Astrocyte (in vitro differentiated cells and primary cell): ENCODE measurements at regions not wholly inside any gene's neighbourhood (a gene's known extent, or its start where the extent isn't known, plus 50 kb on each side); places are given as distances from the start of the nearest gene placed in this dataset.

Experiments used
- DNase-seq: peaks from one replicate; pipeline ENCODE4 v3.0.0-alpha.2; 2010; ENCODE audit warnings: low read depth
- FAIRE-seq: peaks from 2 replicates; lab custom pipeline; 2011; peaks lifted over from hg19 to GRCh38; lab: Jason Lieb, UNC
- H2AFZ ChIP-seq: 2 replicates; pipeline ENCODE4 v1.6.0; 2012; ENCODE audit warnings: low read depth, low read length, inconsistent platforms
- H3K27ac ChIP-seq: 2 replicates; pipeline ENCODE4 v1.5.1; 2011; ENCODE audit warnings: low read depth, low read length, inconsistent platforms
- H3K27me3 ChIP-seq: 2 replicates; pipeline ENCODE4 v1.6.0; 2011; ENCODE audit warnings: low read length, inconsistent platforms; ENCODE audit not compliant: insufficient read depth
- H3K36me3 ChIP-seq: 2 replicates; pipeline ENCODE4 v1.5.1; 2011; ENCODE audit warnings: low read length, inconsistent platforms; ENCODE audit not compliant: insufficient read depth
- H3K4me1 ChIP-seq: 2 replicates; pipeline ENCODE4 v1.5.1; 2011; ENCODE audit warnings: low read length, inconsistent platforms; ENCODE audit not compliant: insufficient read depth
- H3K4me2 ChIP-seq: 2 replicates; pipeline ENCODE4 v1.6.0; 2012; ENCODE audit warnings: low read length, inconsistent platforms
- H3K4me3 ChIP-seq: 2 replicates; pipeline ENCODE4 v1.5.1; 2011; ENCODE audit warnings: low read depth, mild to moderate bottlenecking, low read length, inconsistent platforms; ENCODE audit not compliant: insufficient read depth
- H3K79me2 ChIP-seq: 2 replicates; pipeline ENCODE4 v1.6.0; 2012; ENCODE audit warnings: mild to moderate bottlenecking, low read length, inconsistent platforms; ENCODE audit not compliant: insufficient read depth
- H3K9ac ChIP-seq: 2 replicates; pipeline ENCODE4 v1.6.0; 2012; ENCODE audit warnings: mild to moderate bottlenecking, low read length, inconsistent platforms
- H3K9me3 ChIP-seq: 2 replicates; pipeline ENCODE4 v1.5.1; 2012; ENCODE audit warnings: low read depth, mild to moderate bottlenecking, low read length, inconsistent platforms; ENCODE audit not compliant: insufficient read depth
- H4K20me1 ChIP-seq: 2 replicates; pipeline ENCODE4 v1.6.0; 2012; ENCODE audit warnings: low read length, inconsistent platforms; ENCODE audit not compliant: insufficient read depth
- H3K27ac Mint-ChIP-seq: one replicate; pipeline ENCODE4 v1.8.0; 2021; ENCODE audit warnings: mild to moderate bottlenecking, mixed read lengths; ENCODE audit not compliant: unreplicated experiment
- H3K27me3 Mint-ChIP-seq: one replicate; pipeline ENCODE4 v1.8.0; 2021; ENCODE audit warnings: low read depth, mixed read lengths; ENCODE audit not compliant: unreplicated experiment
- H3K36me3 Mint-ChIP-seq: one replicate; pipeline ENCODE4 v1.8.0; 2021; ENCODE audit warnings: low read depth, mixed read lengths; ENCODE audit not compliant: unreplicated experiment
- H3K4me1 Mint-ChIP-seq: one replicate; pipeline ENCODE4 v1.8.0; 2021; ENCODE audit warnings: low read depth, mixed read lengths; ENCODE audit not compliant: unreplicated experiment
- H3K4me3 Mint-ChIP-seq: one replicate; pipeline ENCODE4 v1.8.0; 2021; ENCODE audit warnings: mild to moderate bottlenecking, moderate library complexity, mixed read lengths; ENCODE audit not compliant: unreplicated experiment
- H3K9me3 Mint-ChIP-seq: one replicate; pipeline ENCODE4 v1.8.0; 2021; ENCODE audit warnings: mild to moderate bottlenecking, mixed read lengths; ENCODE audit not compliant: unreplicated experiment
- EZH2 ChIP-seq: IDR thresholded peaks from 2 replicates; pipeline ENCODE4 v1.6.1; 2012; ENCODE audit warnings: mild to moderate bottlenecking, low read length, inconsistent platforms; ENCODE audit not compliant: insufficient read depth
- TF ChIP-seq, protein P1 (sequence below): IDR thresholded peaks from 2 replicates; pipeline ENCODE4 v1.5.1; 2011; ENCODE audit warnings: low read depth, mild to moderate bottlenecking, inconsistent platforms, low read length, moderate library complexity; ENCODE audit not compliant: insufficient read depth

DNA sequence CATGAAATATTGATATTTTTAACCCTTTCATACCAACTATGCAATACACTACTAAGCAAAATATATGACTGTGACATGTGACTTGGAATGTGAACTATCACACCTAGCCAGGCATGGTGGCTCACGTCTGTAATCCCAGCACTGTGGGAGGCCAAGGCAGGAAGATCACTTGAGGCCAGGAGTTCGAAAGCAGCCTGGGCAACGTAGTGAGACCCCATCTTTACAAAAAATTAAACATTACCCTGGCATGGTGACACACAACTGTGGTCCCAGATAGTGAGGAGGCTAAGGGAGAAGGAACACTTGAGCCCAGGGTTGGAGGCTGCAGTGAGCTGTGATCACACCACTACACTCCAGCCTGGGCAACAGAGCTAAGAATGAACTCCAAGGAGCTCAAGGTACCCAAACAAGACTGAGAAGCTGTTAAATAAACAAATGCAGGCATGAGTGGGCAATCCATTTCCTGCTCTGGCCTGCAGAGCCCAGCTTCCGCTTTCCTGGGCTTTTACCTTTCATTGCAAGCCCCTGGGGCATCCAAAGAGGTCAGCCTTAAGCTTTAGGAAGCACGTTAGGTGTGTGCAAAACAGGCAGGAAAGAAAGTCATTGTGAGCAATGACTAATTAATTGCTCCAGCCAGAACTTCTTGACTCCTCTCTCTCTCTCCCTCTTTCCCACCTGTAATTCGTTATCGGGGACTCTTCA lies 162.1 kb upstream of the FOXK1 start:
- H3K4me2 ChIP-seq = no peak overlapping the region
- H4K20me1 ChIP-seq = no peaks in the 10 kb centered on the region
- no peaks in the 10 kb centered on the region for H3K27me3 ChIP-seq
- no peak overlapping the region for H3K4me3 ChIP-seq
- no peak for DNase-seq
- no peaks in the 10 kb centered on the region for H3K4me1 Mint-ChIP-seq
- no peak overlapping the region for H3K27ac Mint-ChIP-seq
- no peak overlapping the region for H3K4me3 Mint-ChIP-seq
- no peaks in the 10 kb centered on the region for H3K36me3 Mint-ChIP-seq
- no peak for FAIRE-seq
- H3K36me3 ChIP-seq = no peaks in the 10 kb centered on the region
- H2AFZ ChIP-seq = no peak overlapping the region
- no peak overlapping the region for H3K9ac ChIP-seq
- no peak for TF ChIP-seq EZH2
- TF ChIP-seq, protein P1, sequence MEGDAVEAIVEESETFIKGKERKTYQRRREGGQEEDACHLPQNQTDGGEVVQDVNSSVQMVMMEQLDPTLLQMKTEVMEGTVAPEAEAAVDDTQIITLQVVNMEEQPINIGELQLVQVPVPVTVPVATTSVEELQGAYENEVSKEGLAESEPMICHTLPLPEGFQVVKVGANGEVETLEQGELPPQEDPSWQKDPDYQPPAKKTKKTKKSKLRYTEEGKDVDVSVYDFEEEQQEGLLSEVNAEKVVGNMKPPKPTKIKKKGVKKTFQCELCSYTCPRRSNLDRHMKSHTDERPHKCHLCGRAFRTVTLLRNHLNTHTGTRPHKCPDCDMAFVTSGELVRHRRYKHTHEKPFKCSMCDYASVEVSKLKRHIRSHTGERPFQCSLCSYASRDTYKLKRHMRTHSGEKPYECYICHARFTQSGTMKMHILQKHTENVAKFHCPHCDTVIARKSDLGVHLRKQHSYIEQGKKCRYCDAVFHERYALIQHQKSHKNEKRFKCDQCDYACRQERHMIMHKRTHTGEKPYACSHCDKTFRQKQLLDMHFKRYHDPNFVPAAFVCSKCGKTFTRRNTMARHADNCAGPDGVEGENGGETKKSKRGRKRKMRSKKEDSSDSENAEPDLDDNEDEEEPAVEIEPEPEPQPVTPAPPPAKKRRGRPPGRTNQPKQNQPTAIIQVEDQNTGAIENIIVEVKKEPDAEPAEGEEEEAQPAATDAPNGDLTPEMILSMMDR = no peak
- H3K9me3 Mint-ChIP-seq = no peaks in the 10 kb centered on the region
- no peaks in the 10 kb centered on the region for H3K79me2 ChIP-seq
- H3K4me1 ChIP-seq = no peaks in the 10 kb centered on the region
- H3K9me3 ChIP-seq = no peaks in the 10 kb centered on the region
- H3K27me3 Mint-ChIP-seq = no peaks in the 10 kb centered on the region
- no peak overlapping the region for H3K27ac ChIP-seq

DNA sequence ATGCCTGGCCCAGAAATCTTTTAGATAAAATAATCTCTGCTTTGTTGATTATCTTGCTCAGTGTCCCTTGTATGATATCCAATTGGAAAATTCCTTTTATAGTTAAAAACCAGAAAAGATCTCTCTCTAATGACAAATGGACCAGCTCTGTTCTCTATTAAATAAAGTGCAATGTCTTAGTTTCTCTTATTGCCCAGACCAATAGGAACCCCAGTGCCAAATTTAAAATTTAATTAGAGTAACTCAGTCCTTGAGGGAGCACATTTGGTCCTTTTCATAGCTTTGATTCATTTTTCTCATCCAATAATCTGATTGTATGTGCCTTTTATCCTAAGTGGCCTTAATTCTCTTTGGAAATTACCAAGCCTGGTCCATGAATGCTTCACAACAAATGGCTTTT lies 158.9 kb upstream of the FOXK1 start:
- Histone ChIP-seq H4K20me1 (no peaks in the 10 kb centered on the region), H3K4me1 (no peaks in the 10 kb centered on the region), H3K9me3 (no peaks in the 10 kb centered on the region), H3K4me3 (no peak overlapping the region), H3K36me3 (no peaks in the 10 kb centered on the region), H3K27ac (no peak overlapping the region), H3K4me2 (no peak overlapping the region), H3K79me2 (no peaks in the 10 kb centered on the region), H3K27me3 (no peaks in the 10 kb centered on the region), H3K9ac (no peak overlapping the region), H2AFZ (no peak overlapping the region)
- H3K27me3 Mint-ChIP-seq = peaks cover 2% of the 10 kb centered on the region
- H3K4me1 Mint-ChIP-seq = no peaks in the 10 kb centered on the region
- no peak for FAIRE-seq
- peaks cover 2% of the 10 kb centered on the region for H3K9me3 Mint-ChIP-seq
- H3K27ac Mint-ChIP-seq = no peak overlapping the region
- TF ChIP-seq EZH2 = no peak
- TF ChIP-seq, protein P1 = no peak
- no peak overlapping the region for H3K4me3 Mint-ChIP-seq
- H3K36me3 Mint-ChIP-seq = no peaks in the 10 kb centered on the region
- no peak for DNase-seq

DNA sequence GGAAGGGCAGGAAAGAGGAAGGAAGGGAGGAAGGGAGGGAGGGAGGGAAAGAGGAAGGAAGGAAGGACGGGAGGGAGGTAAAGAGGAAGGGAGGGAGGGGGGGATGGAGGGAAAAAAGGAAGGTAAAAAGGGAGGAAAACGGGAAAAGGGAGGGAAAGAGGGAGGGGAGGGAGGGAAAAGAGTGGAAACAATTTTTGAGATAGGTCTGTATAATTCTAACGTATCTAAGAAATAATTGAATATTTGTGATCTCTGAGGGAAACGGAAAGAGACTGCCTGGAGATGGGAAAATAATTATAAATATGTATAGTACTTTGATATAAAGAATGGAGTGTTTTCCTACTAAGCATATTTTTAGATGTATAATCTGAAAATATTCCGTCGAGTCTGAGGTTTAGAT lies 158.2 kb upstream of the FOXK1 start:
- H3K36me3 Mint-ChIP-seq = no peaks in the 10 kb centered on the region
- no peak overlapping the region for H3K27ac Mint-ChIP-seq
- H3K27me3 Mint-ChIP-seq = peaks cover 2% of the 10 kb centered on the region
- Histone ChIP-seq H3K27ac (no peak overlapping the region), H3K79me2 (no peaks in the 10 kb centered on the region), H3K9ac (no peak overlapping the region), H3K4me2 (no peak overlapping the region), H3K36me3 (no peaks in the 10 kb centered on the region), H2AFZ (no peak overlapping the region), H4K20me1 (no peaks in the 10 kb centered on the region), H3K4me3 (no peak overlapping the region), H3K27me3 (no peaks in the 10 kb centered on the region), H3K9me3 (no peaks in the 10 kb centered on the region), H3K4me1 (no peaks in the 10 kb centered on the region)
- H3K4me1 Mint-ChIP-seq = no peaks in the 10 kb centered on the region
- H3K9me3 Mint-ChIP-seq = peaks cover 2% of the 10 kb centered on the region
- DNase-seq (no peak), FAIRE-seq (no peak)
- H3K4me3 Mint-ChIP-seq = no peak overlapping the region
- TF ChIP-seq, protein P1 = no peak
- no peak for TF ChIP-seq EZH2
